HG03521 (cell line): ENCODE measurements at regions not wholly inside any gene's neighbourhood (a gene's known extent, or its start where the extent isn't known, plus 50 kb on each side); places are given as distances from the start of the nearest gene placed in this dataset.
"Not testable (repeated sequence)": the region's sequence is repeated elsewhere in the genome, so short reads cannot be mapped to it uniquely, and the experiment has no call there.

ENCODE experiments used
- ATAC-seq: cut with Tn5 transposase; IDR thresholded peaks from one replicate; pipeline ENCODE4 v1.9.1; 2021; ENCODE audit warnings: mild to moderate bottlenecking, moderate library complexity; ENCODE audit not compliant: unreplicated experiment

- ATAC-seq = no peak
Observed at GRCh38 chr5:101404531-101404930, 501.4 kb upstream of the ST8SIA4 start.

- ATAC-seq = no peak
Observed at GRCh38 chr5:101393795-101394450, 490.8 kb upstream of the ST8SIA4 start.

GRCh38 chr5:101390151-101390908 is 487.2 kb upstream of the ST8SIA4 start:
- peak; percentile 46 for ATAC-seq

GRCh38 chr5:101385276-101385675 is 482.2 kb upstream of the ST8SIA4 start:
- ATAC-seq = no peak

GRCh38 chr5:101370181-101370580 is 467.1 kb upstream of the ST8SIA4 start:
- no peak for ATAC-seq

GRCh38 chr5:101364469-101364868 is 461.4 kb upstream of the ST8SIA4 start:
- no peak for ATAC-seq

GRCh38 chr5:101362067-101362466 is 459.0 kb upstream of the ST8SIA4 start:
- no peak for ATAC-seq

- peak; percentile 67 for ATAC-seq
Observed at GRCh38 chr5:101346906-101347305, 443.8 kb upstream of the ST8SIA4 start.

GRCh38 chr5:101346447-101346846 is 443.4 kb upstream of the ST8SIA4 start:
- peak; percentile 15 for ATAC-seq

GRCh38 chr5:101338226-101338625 is 435.1 kb upstream of the ST8SIA4 start:
- no peak for ATAC-seq

- ATAC-seq = no peak
Observed at GRCh38 chr5:101327816-101328215, 424.7 kb upstream of the ST8SIA4 start.

GRCh38 chr5:101326766-101327165 is 423.7 kb upstream of the ST8SIA4 start:
- no peak for ATAC-seq

GRCh38 chr5:101316401-101316800 is 413.3 kb upstream of the ST8SIA4 start:
- ATAC-seq = not testable (repeated sequence)

- ATAC-seq = no peak
Observed at GRCh38 chr5:101306391-101307137, 403.5 kb upstream of the ST8SIA4 start.

- no peak for ATAC-seq
Observed at GRCh38 chr5:101296477-101296876, 393.4 kb upstream of the ST8SIA4 start.

- no peak for ATAC-seq
Observed at GRCh38 chr5:101292199-101292598, 389.1 kb upstream of the ST8SIA4 start.

GRCh38 chr5:101290761-101291160 is 387.7 kb upstream of the ST8SIA4 start:
- not testable (repeated sequence) for ATAC-seq

GRCh38 chr5:101288633-101289032 is 385.6 kb upstream of the ST8SIA4 start:
- ATAC-seq = no peak

- ATAC-seq = no peak
Observed at GRCh38 chr5:101284736-101285375, 381.8 kb upstream of the ST8SIA4 start.

- not testable (repeated sequence) for ATAC-seq
Observed at GRCh38 chr5:101283938-101284337, 380.9 kb upstream of the ST8SIA4 start.

GRCh38 chr5:101278917-101279316 is 375.8 kb upstream of the ST8SIA4 start:
- no peak for ATAC-seq
